Central memory CD8-positive, alpha-beta T cell (primary cell): ENCODE measurements at regions not wholly inside any gene's neighbourhood (a gene's known extent, or its start where the extent isn't known, plus 50 kb on each side); places are given as distances from the start of the nearest gene placed in this dataset.

ENCODE experiments used
- ATAC-seq: fragments of 150-1000 bp; cut with Tn5 transposase; replicated peaks from 2 replicates; pipeline ENCODE4 v1.10.0; 2022; ENCODE audit warnings: mild to moderate bottlenecking, moderate FRiP score, moderate number of reproducible peaks; ENCODE audit not compliant: poor library complexity, severe bottlenecking; ENCODE audit errors: extremely low read depth
- DNase-seq, 2 donors: peaks; one replicate each; pipeline ENCODE4 v3.0.0; 2021; ENCODE audit warnings: low spot score in 2 of 2
- H3K27ac Mint-ChIP-seq: one replicate; pipeline ENCODE4 v1.8.0; 2022; ENCODE audit warnings: low read depth, mild to moderate bottlenecking, moderate library complexity, mixed read lengths
- H3K27me3 Mint-ChIP-seq: one replicate; pipeline ENCODE4 v1.8.0; 2022; ENCODE audit warnings: mixed read lengths
- H3K36me3 Mint-ChIP-seq: one replicate; pipeline ENCODE4 v1.8.0; 2022; ENCODE audit warnings: mild to moderate bottlenecking, moderate library complexity, mixed read lengths; ENCODE audit not compliant: insufficient read depth
- H3K4me1 Mint-ChIP-seq: one replicate; pipeline ENCODE4 v1.8.0; 2022; ENCODE audit warnings: mixed read lengths
- H3K4me3 Mint-ChIP-seq: one replicate; pipeline ENCODE4 v1.8.0; 2022; ENCODE audit warnings: mild to moderate bottlenecking, moderate library complexity, mixed read lengths
- H3K9me3 Mint-ChIP-seq: one replicate; pipeline ENCODE4 v1.8.0; 2022; ENCODE audit warnings: mixed read lengths

DNA sequence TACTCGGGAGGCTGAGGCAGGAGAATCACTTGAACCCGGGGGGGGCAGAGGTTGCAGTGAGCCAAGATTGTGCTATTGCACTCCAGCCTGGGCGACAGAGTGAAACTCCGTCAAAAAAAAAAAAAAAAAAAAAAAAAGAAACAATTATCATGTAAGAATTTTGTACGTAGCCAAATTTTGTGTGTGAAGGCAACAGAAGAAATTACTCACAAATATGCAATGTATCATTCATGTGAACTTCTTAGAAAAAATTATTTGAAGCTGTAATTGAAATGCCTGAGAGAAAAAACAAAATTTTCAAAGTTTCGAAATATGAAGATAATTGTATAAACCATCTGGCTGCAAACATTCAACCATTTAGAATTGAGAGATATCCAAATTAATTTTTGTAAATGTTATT lies 204.8 kb upstream of the PARD3B start:
- Mint-ChIP-seq H3K36me3 (no peaks in the 10 kb centered on the region), H3K27ac (no peak overlapping the region), H3K4me3 (no peak overlapping the region), H3K9me3 (no peaks in the 10 kb centered on the region), H3K27me3 (peaks cover 46% of the 10 kb centered on the region), H3K4me1 (no peaks in the 10 kb centered on the region)
- DNase-seq: no peak
- ATAC-seq: no peak

- no peak overlapping the region for H3K4me3 Mint-ChIP-seq
- ATAC-seq: no peak
- peaks cover 32% of the 10 kb centered on the region for H3K27me3 Mint-ChIP-seq
- H3K27ac Mint-ChIP-seq: no peak overlapping the region
- no peaks in the 10 kb centered on the region for H3K9me3 Mint-ChIP-seq
- H3K36me3 Mint-ChIP-seq: no peaks in the 10 kb centered on the region
- DNase-seq: no peak
- H3K4me1 Mint-ChIP-seq: no peaks in the 10 kb centered on the region
Measured at GRCh38 chr2:204341887-204342276, 203.4 kb upstream of the PARD3B start.

GRCh38 chr2:204343685-204344084 lies 201.6 kb upstream of the PARD3B start:
- Mint-ChIP-seq H3K27me3 (peaks cover 14% of the 10 kb centered on the region), H3K9me3 (no peaks in the 10 kb centered on the region)

GRCh38 chr2:204344119-204344518 lies 201.2 kb upstream of the PARD3B start:
- Mint-ChIP-seq H3K27ac (no peak overlapping the region), H3K4me1 (no peaks in the 10 kb centered on the region), H3K27me3 (peaks cover 10% of the 10 kb centered on the region), H3K36me3 (no peaks in the 10 kb centered on the region), H3K9me3 (no peaks in the 10 kb centered on the region), H3K4me3 (no peak overlapping the region)
- DNase-seq: no peak
- no peak for ATAC-seq

More at GRCh38 chr2:204343685-204344084, 201.6 kb upstream of the PARD3B start:
- DNase-seq (no peak), ATAC-seq (no peak)
- H3K4me1 Mint-ChIP-seq: no peaks in the 10 kb centered on the region
- H3K36me3 Mint-ChIP-seq: no peaks in the 10 kb centered on the region
- no peak overlapping the region for H3K27ac Mint-ChIP-seq
- H3K4me3 Mint-ChIP-seq: no peak overlapping the region

GRCh38 chr2:204346906-204347305 lies 198.4 kb upstream of the PARD3B start:
- DNase-seq (no peak), ATAC-seq (no peak)
- Mint-ChIP-seq H3K4me1 (no peaks in the 10 kb centered on the region), H3K27ac (no peak overlapping the region), H3K36me3 (no peaks in the 10 kb centered on the region), H3K4me3 (no peak overlapping the region), H3K27me3 (no peaks in the 10 kb centered on the region), H3K9me3 (no peaks in the 10 kb centered on the region)

DNA sequence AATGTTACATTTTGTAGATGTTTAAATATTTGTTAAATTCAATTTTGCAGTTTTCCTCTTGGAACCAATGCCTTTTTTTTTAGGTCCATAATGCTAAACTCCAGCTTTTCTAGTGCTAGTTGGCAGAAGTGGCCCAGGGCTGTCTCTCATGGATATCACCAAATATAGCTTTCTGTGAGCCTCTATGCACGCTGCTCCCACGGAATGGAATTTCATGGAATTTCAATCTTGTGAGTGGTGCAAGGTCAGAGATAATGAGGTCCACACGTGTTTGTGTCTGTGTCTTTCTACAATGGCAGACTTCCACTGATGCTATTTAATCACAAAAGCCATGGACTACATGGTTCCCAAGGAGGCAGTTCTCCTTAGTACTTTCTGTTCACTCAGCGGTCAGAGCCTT lies 191.5 kb upstream of the PARD3B start:
- ATAC-seq (no peak), DNase-seq (no peak)
- peaks cover 1% of the 10 kb centered on the region for H3K36me3 Mint-ChIP-seq
- H3K4me3 Mint-ChIP-seq: no peak overlapping the region
- H3K27ac Mint-ChIP-seq: no peak overlapping the region
- no peaks in the 10 kb centered on the region for H3K9me3 Mint-ChIP-seq
- H3K4me1 Mint-ChIP-seq: no peaks in the 10 kb centered on the region
- H3K27me3 Mint-ChIP-seq: peaks cover 50% of the 10 kb centered on the region

- ATAC-seq: no peak
- DNase-seq: no peak
- Mint-ChIP-seq H3K27me3 (peaks cover 57% of the 10 kb centered on the region), H3K4me3 (no peak overlapping the region), H3K36me3 (peaks cover 1% of the 10 kb centered on the region), H3K27ac (no peak overlapping the region), H3K9me3 (no peaks in the 10 kb centered on the region), H3K4me1 (no peaks in the 10 kb centered on the region)
Measured at GRCh38 chr2:204354442-204354856, 190.8 kb upstream of the PARD3B start.

- DNase-seq (no peak), ATAC-seq (no peak)
- no peak overlapping the region for H3K4me3 Mint-ChIP-seq
- H3K27me3 Mint-ChIP-seq: peaks cover 62% of the 10 kb centered on the region
- H3K36me3 Mint-ChIP-seq: peaks cover 1% of the 10 kb centered on the region
- H3K27ac Mint-ChIP-seq: no peak overlapping the region
- no peaks in the 10 kb centered on the region for H3K4me1 Mint-ChIP-seq
- H3K9me3 Mint-ChIP-seq: no peaks in the 10 kb centered on the region
Measured at GRCh38 chr2:204355688-204356087, 189.6 kb upstream of the PARD3B start.

GRCh38 chr2:204356151-204356641 lies 189.1 kb upstream of the PARD3B start:
- no peak overlapping the region for H3K4me3 Mint-ChIP-seq
- peaks cover 62% of the 10 kb centered on the region for H3K27me3 Mint-ChIP-seq
- no peak for DNase-seq
- ATAC-seq: no peak
- no peaks in the 10 kb centered on the region for H3K9me3 Mint-ChIP-seq
- H3K4me1 Mint-ChIP-seq: no peaks in the 10 kb centered on the region
- H3K36me3 Mint-ChIP-seq: peaks cover 1% of the 10 kb centered on the region
- H3K27ac Mint-ChIP-seq: no peak overlapping the region

GRCh38 chr2:204357286-204357685 lies 188.0 kb upstream of the PARD3B start:
- Mint-ChIP-seq H3K27ac (no peak overlapping the region), H3K27me3 (peaks cover 62% of the 10 kb centered on the region), H3K36me3 (peaks cover 1% of the 10 kb centered on the region), H3K4me1 (no peaks in the 10 kb centered on the region), H3K9me3 (no peaks in the 10 kb centered on the region), H3K4me3 (no peak overlapping the region)
- no peak for DNase-seq
- ATAC-seq: no peak

DNA sequence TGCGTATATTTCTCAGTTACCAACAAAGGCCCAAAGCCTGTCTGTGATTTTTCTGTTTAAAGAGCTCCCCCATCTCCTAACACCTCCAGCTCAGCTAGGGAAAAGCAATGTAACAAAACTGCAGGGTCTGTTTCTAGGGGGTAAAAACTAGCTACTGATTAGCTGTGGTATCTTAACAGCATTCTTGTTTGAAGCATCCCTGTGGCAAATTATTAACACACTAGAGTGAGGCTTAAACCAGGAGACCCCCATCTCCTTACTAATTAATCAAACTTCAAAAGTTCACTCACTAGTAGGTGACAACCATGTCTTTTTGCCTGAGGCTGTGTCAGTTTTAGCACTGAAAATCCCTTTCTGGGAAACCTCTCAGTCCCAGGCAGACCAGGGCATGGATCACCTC lies 186.2 kb upstream of the PARD3B start:
- Mint-ChIP-seq H3K9me3 (no peaks in the 10 kb centered on the region), H3K4me3 (no peak overlapping the region), H3K27me3 (peaks cover 47% of the 10 kb centered on the region), H3K36me3 (peaks cover 1% of the 10 kb centered on the region), H3K4me1 (no peaks in the 10 kb centered on the region), H3K27ac (no peak overlapping the region)
- ATAC-seq (no peak), DNase-seq (no peak)

- DNase-seq (no peak), ATAC-seq (no peak)
- no peaks in the 10 kb centered on the region for H3K36me3 Mint-ChIP-seq
Measured at GRCh38 chr2:204360218-204361007, 184.9 kb upstream of the PARD3B start.

GRCh38 chr2:204361738-204362137 lies 183.5 kb upstream of the PARD3B start:
- ATAC-seq: no peak
- H3K4me3 Mint-ChIP-seq: no peak overlapping the region

More at GRCh38 chr2:204360218-204361007, 184.9 kb upstream of the PARD3B start:
- Mint-ChIP-seq H3K27ac (no peak overlapping the region), H3K27me3 (peaks cover 33% of the 10 kb centered on the region), H3K4me1 (no peaks in the 10 kb centered on the region), H3K4me3 (no peak overlapping the region), H3K9me3 (no peaks in the 10 kb centered on the region)

More at GRCh38 chr2:204361738-204362137, 183.5 kb upstream of the PARD3B start:
- no peaks in the 10 kb centered on the region for H3K9me3 Mint-ChIP-seq
- no peaks in the 10 kb centered on the region for H3K36me3 Mint-ChIP-seq
- peaks cover 22% of the 10 kb centered on the region for H3K27me3 Mint-ChIP-seq
- H3K4me1 Mint-ChIP-seq: no peaks in the 10 kb centered on the region
- no peak overlapping the region for H3K27ac Mint-ChIP-seq
- DNase-seq: no peak
